HG02884 (cell line): ENCODE measurements at regions not wholly inside any gene's neighbourhood (a gene's known extent, or its start where the extent isn't known, plus 50 kb on each side); places are given as distances from the start of the nearest gene placed in this dataset.

ENCODE experiments used
- ATAC-seq: cut with Tn5 transposase; IDR thresholded peaks from one replicate; pipeline ENCODE4 v1.9.1; 2021; ENCODE audit warnings: mild to moderate bottlenecking, moderate library complexity; ENCODE audit not compliant: unreplicated experiment

GRCh38 chr11:37026326-37026725, 428.3 kb upstream of the RAG2 start:
- no peak for ATAC-seq

- ATAC-seq, result no peak
These were observed 408.5 kb upstream of the RAG2 start for GRCh38 chr11:37006563-37006962.

GRCh38 chr11:37002831-37003230, 404.8 kb upstream of the RAG2 start:
- ATAC-seq, result no peak

GRCh38 chr11:36997656-36998055, 399.6 kb upstream of the RAG2 start:
- ATAC-seq, result no peak

- no peak for ATAC-seq
These were observed 398.8 kb upstream of the RAG2 start for GRCh38 chr11:36996795-36997194.

- no peak for ATAC-seq
These were observed 396.2 kb upstream of the RAG2 start for GRCh38 chr11:36994208-36994607.

- ATAC-seq, result no peak
These were observed 390.5 kb upstream of the RAG2 start for GRCh38 chr11:36988556-36988955.

GRCh38 chr11:36985562-36985961, 387.5 kb upstream of the RAG2 start:
- no peak for ATAC-seq

- ATAC-seq, result no peak
These were observed 378.7 kb upstream of the RAG2 start for GRCh38 chr11:36976741-36977140.

GRCh38 chr11:36974771-36975170, 376.7 kb upstream of the RAG2 start:
- no peak for ATAC-seq

- no peak for ATAC-seq
These were observed 355.9 kb upstream of the RAG2 start for GRCh38 chr11:36953976-36954375.

- no peak for ATAC-seq
These were observed 350.6 kb upstream of the RAG2 start for GRCh38 chr11:36948460-36949127.

- no peak for ATAC-seq
These were observed 347.3 kb upstream of the RAG2 start for GRCh38 chr11:36945384-36945783.

- no peak for ATAC-seq
These were observed 335.4 kb upstream of the RAG2 start for GRCh38 chr11:36933481-36933880.

- no peak for ATAC-seq
These were observed 333.1 kb upstream of the RAG2 start for GRCh38 chr11:36931139-36931538.

GRCh38 chr11:36930256-36930655, 332.2 kb upstream of the RAG2 start:
- ATAC-seq, result no peak

- ATAC-seq, result no peak
These were observed 331.4 kb upstream of the RAG2 start for GRCh38 chr11:36929401-36929800.

- ATAC-seq, result no peak
These were observed 330.6 kb upstream of the RAG2 start for GRCh38 chr11:36928621-36929020.

GRCh38 chr11:36899800-36900199, 301.8 kb upstream of the RAG2 start:
- ATAC-seq, result no peak

GRCh38 chr11:36890841-36891240, 292.8 kb upstream of the RAG2 start:
- ATAC-seq, result no peak

GRCh38 chr11:36890121-36890679, 292.2 kb upstream of the RAG2 start:
- ATAC-seq, result no peak

GRCh38 chr11:36885154-36885553, 287.1 kb upstream of the RAG2 start:
- no peak for ATAC-seq

GRCh38 chr11:36878737-36879136, 280.7 kb upstream of the RAG2 start:
- no peak for ATAC-seq
